H9 (cell line): ENCODE measurements at regions not wholly inside any gene's neighbourhood (a gene's known extent, or its start where the extent isn't known, plus 50 kb on each side); places are given as distances from the start of the nearest gene placed in this dataset.

Source experiments
- DNase-seq: peaks from one replicate; pipeline ENCODE4 v3.0.0-alpha.2; 2017
- H2AFZ ChIP-seq: one replicate; pipeline ENCODE4 v1.6.1; 2013; ENCODE audit warnings: mild to moderate bottlenecking, low read length, control low read depth, moderate library complexity
- H2AK5ac ChIP-seq: 2 replicates; pipeline ENCODE4 v1.6.1; 2013; ENCODE audit warnings: low read length, control low read depth, mixed read lengths; ENCODE audit not compliant: insufficient read length
- H2BK120ac ChIP-seq: one replicate; pipeline ENCODE4 v1.6.1; 2013; ENCODE audit warnings: low read depth, mild to moderate bottlenecking, low read length, control low read depth, inconsistent platforms; ENCODE audit not compliant: poor library complexity, severe bottlenecking
- H2BK12ac ChIP-seq: 2 replicates; pipeline ENCODE4 v1.6.1; 2013; ENCODE audit warnings: low read length, control low read depth, mixed read lengths, low read depth; ENCODE audit not compliant: insufficient read length
- H2BK15ac ChIP-seq: 2 replicates; pipeline ENCODE4 v1.6.1; 2013; ENCODE audit warnings: low read depth, low read length, control low read depth
- H2BK20ac ChIP-seq: one replicate; pipeline ENCODE4 v1.6.1; 2013; ENCODE audit warnings: low read depth, mild to moderate bottlenecking, low read length, control low read depth, inconsistent platforms; ENCODE audit not compliant: poor library complexity, severe bottlenecking
- H2BK5ac ChIP-seq: 2 replicates; pipeline ENCODE4 v1.6.1; 2013; ENCODE audit warnings: low read length, control low read depth, mixed read lengths; ENCODE audit not compliant: insufficient read length
- H3K14ac ChIP-seq: 2 replicates; pipeline ENCODE4 v1.6.1; 2013; ENCODE audit warnings: low read length, control low read depth; ENCODE audit not compliant: insufficient read depth
- H3K18ac ChIP-seq: 2 replicates; pipeline ENCODE4 v1.6.1; 2013; ENCODE audit warnings: low read depth, mild to moderate bottlenecking, mixed read lengths, low read length, control low read depth; ENCODE audit not compliant: insufficient read length
- H3K23ac ChIP-seq: 2 replicates; pipeline ENCODE4 v1.6.1; 2013; ENCODE audit warnings: low read length, control low read depth, mixed read lengths, low read depth; ENCODE audit not compliant: insufficient read length
- H3K23me2 ChIP-seq: 2 replicates; pipeline ENCODE4 v1.6.1; 2013; ENCODE audit warnings: low read depth, mild to moderate bottlenecking, mixed read lengths, low read length, control low read depth; ENCODE audit not compliant: insufficient read length, poor library complexity, severe bottlenecking
- H3K27ac ChIP-seq: 2 replicates; pipeline ENCODE4 v1.5.1; 2013; ENCODE audit warnings: low read length, control low read depth, mixed read lengths, low read depth; ENCODE audit not compliant: insufficient read length
- H3K27me3 ChIP-seq: 2 replicates; pipeline ENCODE4 v1.6.1; 2013; ENCODE audit warnings: low read length, control low read depth, inconsistent platforms; ENCODE audit not compliant: insufficient read depth
- H3K4ac ChIP-seq: 2 replicates; pipeline ENCODE4 v1.6.1; 2013; ENCODE audit warnings: low read depth, mild to moderate bottlenecking, control low read depth, inconsistent platforms, low read length, moderate library complexity
- H3K4me1 ChIP-seq: 2 replicates; pipeline ENCODE4 v1.6.1; 2013; ENCODE audit warnings: low read length, control low read depth, inconsistent platforms; ENCODE audit not compliant: insufficient read depth
- H3K4me2 ChIP-seq: 2 replicates; pipeline ENCODE4 v1.6.1; 2013; ENCODE audit warnings: low read length, control low read depth, mixed read lengths; ENCODE audit not compliant: insufficient read length, insufficient read depth
- H3K56ac ChIP-seq: 2 replicates; pipeline ENCODE4 v1.6.1; 2013; ENCODE audit warnings: low read depth, mild to moderate bottlenecking, mixed read lengths, low read length, control low read depth; ENCODE audit not compliant: insufficient read length
- H3K79me1 ChIP-seq: 2 replicates; pipeline ENCODE4 v1.6.1; 2013; ENCODE audit warnings: low read depth, mild to moderate bottlenecking, moderate library complexity, low read length, control low read depth, inconsistent platforms; ENCODE audit not compliant: insufficient read depth, poor library complexity, severe bottlenecking
- H3K79me2 ChIP-seq: 2 replicates; pipeline ENCODE4 v1.6.1; 2013; ENCODE audit warnings: low read length, control low read depth, inconsistent platforms; ENCODE audit not compliant: insufficient read depth
- H3K9ac ChIP-seq: 2 replicates; pipeline ENCODE4 v1.6.1; 2013; ENCODE audit warnings: low read length, control low read depth, mixed read lengths; ENCODE audit not compliant: insufficient read length; ENCODE audit errors: extremely low read depth
- H3K9me3 ChIP-seq: one replicate; pipeline ENCODE4 v1.6.1; 2013; ENCODE audit warnings: low read depth, low read length, inconsistent platforms; ENCODE audit not compliant: control insufficient read depth
- H3T11ph ChIP-seq: one replicate; pipeline ENCODE4 v1.6.1; 2013; ENCODE audit warnings: mild to moderate bottlenecking, low read length, control low read depth, inconsistent platforms
- H4K20me1 ChIP-seq: one replicate; pipeline ENCODE4 v1.6.1; 2013; ENCODE audit not compliant: control insufficient read depth, insufficient read length, insufficient read depth
- H4K5ac ChIP-seq: 2 replicates; pipeline ENCODE4 v1.6.1; 2013; ENCODE audit warnings: low read depth, mild to moderate bottlenecking, mixed read lengths, low read length, control low read depth; ENCODE audit not compliant: insufficient read length
- H4K8ac ChIP-seq: replicated peaks from 2 replicates; pipeline ENCODE4 v1.6.1; 2013; ENCODE audit warnings: low read length, control low read depth, mixed read lengths, low read depth; ENCODE audit not compliant: insufficient read length
- H4K91ac ChIP-seq: 2 replicates; pipeline ENCODE4 v1.6.1; 2013; ENCODE audit warnings: low read depth, mild to moderate bottlenecking, moderate library complexity, mixed read lengths, low read length, control low read depth; ENCODE audit not compliant: insufficient read length
- H3K27ac Mint-ChIP-seq, 3 experiments: 2 replicates in 2 of 3; 3 replicates in 1 of 3; pipeline ENCODE4 v1.8.0; 2020 to 2021; ENCODE audit warnings: mixed read lengths in 3 of 3, mild to moderate bottlenecking in 1 of 3, moderate library complexity in 1 of 3
- H3K27me3 Mint-ChIP-seq: 2 replicates; pipeline ENCODE4 v1.8.0; 2021; ENCODE audit warnings: low read depth, mild to moderate bottlenecking, moderate library complexity, mixed read lengths
- H3K36me3 Mint-ChIP-seq, 3 experiments: 2 replicates in 2 of 3; 3 replicates in 1 of 3; pipeline ENCODE4 v1.8.0; 2020 to 2021; ENCODE audit warnings: low read depth in 3 of 3, mixed read lengths in 3 of 3; ENCODE audit not compliant: insufficient read depth in 1 of 3
- H3K4me1 Mint-ChIP-seq, 2 experiments: 2 replicates each; pipeline ENCODE4 v1.8.0; 2020; ENCODE audit warnings: mixed read lengths in 2 of 2
- H3K4me3 Mint-ChIP-seq, 2 experiments: 2 replicates in 1 of 2; 3 replicates in 1 of 2; pipeline ENCODE4 v1.8.0; 2020 to 2021; ENCODE audit warnings: mild to moderate bottlenecking in 2 of 2, mixed read lengths in 2 of 2, moderate library complexity in 1 of 2
- H3K9me3 Mint-ChIP-seq, 2 experiments: 2 replicates in 1 of 2; 3 replicates in 1 of 2; pipeline ENCODE4 v1.8.0; 2020; ENCODE audit warnings: mild to moderate bottlenecking in 2 of 2, mixed read lengths in 2 of 2, moderate library complexity in 1 of 2
- CTCF ChIP-seq: fragments of 200-600 bp; sonication (generic); conservative IDR thresholded peaks from 3 replicates; pipeline ENCODE4 v1.8.0; 2021; ENCODE audit warnings: antibody characterized with exemption, mild to moderate bottlenecking
- WGBS: extraction: QIAGEN DNeasy Blood & Tissue Kit; methylation state at CpG from one replicate; pipeline ENCODE4 v1.1.7; 2013; ENCODE audit warnings: missing lambda C conversion rate, low lambda C conversion rate, mixed read lengths; ENCODE audit not compliant: insufficient read length; ENCODE audit errors: extremely low coverage; 5-methylcytosine and 5-hydroxymethylcytosine counted together

DNA sequence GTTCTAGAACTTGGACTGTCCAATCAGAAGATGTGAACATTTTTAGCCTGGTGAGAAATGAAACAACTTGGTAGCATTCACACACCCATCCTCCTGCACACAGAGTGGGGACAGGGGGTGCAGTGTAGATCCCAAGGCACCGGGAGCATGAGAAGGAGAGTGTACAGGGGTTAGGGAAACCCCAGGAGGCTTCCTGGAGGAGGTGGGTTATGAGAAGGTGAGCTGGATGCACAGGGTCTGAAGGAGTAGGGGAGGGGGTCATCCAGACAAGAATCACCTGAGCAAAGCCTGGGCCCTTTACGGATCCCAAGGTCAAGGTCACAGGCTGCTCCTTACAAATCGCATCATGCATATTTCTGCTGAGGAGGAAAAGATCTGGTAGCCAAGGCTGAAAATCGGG lies 117.5 kb upstream of the TMPRSS2 start:
- Histone ChIP-seq H3K4ac (no peak overlapping the region), H3K9me3 (no peaks in the 10 kb centered on the region), H2BK12ac (no peak overlapping the region), H3K4me1 (no peaks in the 10 kb centered on the region), H2BK120ac (no peak overlapping the region), H3K23ac (no peak overlapping the region), H4K20me1 (no peaks in the 10 kb centered on the region), H4K8ac (no peak overlapping the region), H2BK15ac (no peak overlapping the region), H3K23me2 (no peaks in the 10 kb centered on the region), H3K79me1 (no peaks in the 10 kb centered on the region), H2AFZ (no peak overlapping the region), H2BK5ac (no peak overlapping the region), H3K14ac (no peak overlapping the region), H3K79me2 (no peaks in the 10 kb centered on the region), H4K5ac (no peak overlapping the region), H2AK5ac (no peak overlapping the region), H2BK20ac (no peak overlapping the region), H3K27ac (no peak overlapping the region), H3K56ac (no peak overlapping the region), H4K91ac (no peak overlapping the region), H3K27me3 (no peaks in the 10 kb centered on the region), H3T11ph (no peak overlapping the region), H3K9ac (no peak overlapping the region), H3K18ac (no peak overlapping the region), H3K4me2 (no peak overlapping the region)
- DNase-seq: no peak
- no CpG with 5 or more reads among the region's 4 CpGs for WGBS
- H3K27ac Mint-ChIP-seq: no peak overlapping the region
- H3K4me1 Mint-ChIP-seq: 0 out of 4 replicates have a peak, but pooled peaks cover 0 to 6% of the 10 kb centered on the region in 2 experiments
- H3K27me3 Mint-ChIP-seq: peaks cover 4% of the 10 kb centered on the region
- peaks cover 0 to 7% of the 10 kb centered on the region in 2 experiments; a peak in 3 of 5 replicates for H3K9me3 Mint-ChIP-seq
- peaks cover 0 to 2% (median 0%) of the 10 kb centered on the region in 3 experiments; a peak in 2 of 7 replicates for H3K36me3 Mint-ChIP-seq
- H3K4me3 Mint-ChIP-seq: no peak overlapping the region; a peak in 1 of 5 replicates
- TF ChIP-seq CTCF: no peak
